ENCODE measurements at regions not wholly inside any gene's neighbourhood (a gene's known extent, or its start where the extent isn't known, plus 50 kb on each side); places are given as distances from the start of the nearest gene placed in this dataset.
A peak's percentile ranks its signal among the peaks of the same experiment; 100 is the strongest.

GRCh38 chr2:207465894-207466293 is 63.9 kb upstream of the CREB1 start:
- DNase-seq: no peak

DNA sequence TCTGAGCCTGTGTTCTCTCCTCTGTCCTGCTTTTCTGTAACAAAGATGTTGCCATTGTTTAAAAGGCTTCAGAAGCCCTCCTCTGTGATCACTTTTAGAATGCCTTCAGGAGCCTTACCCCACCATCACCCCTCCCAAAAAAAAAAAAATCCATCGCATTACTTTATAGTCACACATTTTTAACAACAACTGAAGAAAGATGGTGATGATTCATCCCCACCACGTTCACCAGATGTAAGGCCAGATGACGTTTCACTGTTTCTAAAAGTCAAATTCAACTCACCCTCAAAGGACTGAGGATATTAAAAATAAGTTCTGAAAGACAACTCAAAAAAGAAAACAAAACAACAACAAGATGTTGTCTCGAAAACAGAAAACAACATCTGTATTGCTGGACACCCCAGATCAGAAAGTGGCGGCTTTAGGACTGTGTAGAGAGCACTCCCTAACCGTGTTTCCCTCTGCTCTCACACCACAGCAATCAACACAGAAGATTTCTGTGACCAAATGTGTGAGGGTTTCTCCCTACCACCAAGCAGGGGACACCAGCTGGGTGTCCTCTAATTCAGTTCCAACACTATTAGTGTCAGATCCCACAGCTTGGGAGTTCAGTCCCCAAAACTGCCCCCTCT is 61.9 kb upstream of the CREB1 start:
- DNase-seq: no peak

- no peak for DNase-seq
These were observed 61.3 kb upstream of the CREB1 start for GRCh38 chr2:207468488-207468887.

- no peak for DNase-seq
These were observed 60.3 kb upstream of the CREB1 start for GRCh38 chr2:207469451-207469850.

GRCh38 chr2:207469943-207470729 is 59.6 kb upstream of the CREB1 start:
- DNase-seq: no peak

DNA sequence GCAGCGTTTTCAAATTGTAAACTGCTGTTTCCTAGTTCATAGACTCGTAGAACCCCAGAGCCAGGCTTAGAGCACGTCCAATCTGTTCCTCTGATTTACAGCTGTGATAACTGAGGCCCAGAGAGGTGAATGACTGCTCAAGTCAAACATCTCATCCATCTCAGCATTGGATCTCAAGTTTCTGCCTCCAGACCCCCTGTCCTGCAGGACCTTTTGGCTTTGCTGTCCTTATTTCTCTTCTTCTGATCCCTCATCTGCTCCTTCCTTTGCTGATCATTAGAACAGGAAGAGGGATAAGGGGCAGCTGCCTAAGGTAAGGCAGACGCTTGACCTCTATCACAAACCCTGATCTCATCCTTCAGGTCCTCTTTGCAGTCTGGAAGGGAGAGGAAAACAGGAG is 58.5 kb upstream of the CREB1 start:
- DNase-seq: no peak

- DNase-seq: no peak
These were observed 57.3 kb upstream of the CREB1 start for GRCh38 chr2:207472343-207473048.

DNA sequence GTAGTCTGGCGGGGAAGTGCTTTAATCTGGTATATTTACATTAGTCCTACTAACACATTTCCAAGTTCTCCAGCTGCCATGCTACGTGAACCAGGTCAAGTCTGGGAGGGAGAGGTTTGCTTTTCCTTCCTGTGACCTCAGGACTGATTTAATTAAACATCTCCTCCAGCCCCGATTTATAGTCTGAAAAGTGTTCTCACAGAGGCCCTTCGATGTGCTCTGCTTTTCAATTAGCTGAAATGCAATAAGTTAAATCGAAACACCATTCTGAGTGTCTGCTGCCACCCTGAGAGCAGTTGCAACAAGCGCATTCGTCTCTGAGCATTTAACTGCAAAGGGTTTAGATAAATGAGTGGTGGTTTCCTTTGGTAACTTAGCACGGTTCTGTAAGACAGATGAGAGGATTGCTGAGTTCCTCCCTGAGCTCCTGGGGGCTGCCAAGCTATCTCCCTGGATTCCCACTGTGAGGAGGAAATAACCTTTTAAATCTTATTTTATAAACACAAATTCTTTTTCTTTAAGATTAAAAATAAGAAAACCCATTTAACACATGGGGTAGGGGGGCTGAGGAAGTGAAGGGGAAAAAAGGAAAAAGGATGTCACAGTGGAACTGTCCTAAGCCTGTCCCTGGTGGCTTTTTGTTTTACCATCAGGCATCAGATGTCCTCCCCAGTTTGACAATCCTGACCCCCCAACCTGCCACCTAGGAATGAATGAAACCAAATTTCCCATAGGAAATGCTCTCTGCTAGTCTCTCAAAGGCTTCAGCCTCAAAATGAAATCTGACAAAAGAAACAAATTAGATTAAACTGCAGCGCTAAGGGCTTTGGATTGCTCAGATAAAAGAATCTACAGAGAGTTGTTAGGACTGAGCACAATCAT is 56.5 kb upstream of the CREB1 start:
- peak; percentile 38 for DNase-seq

DNA sequence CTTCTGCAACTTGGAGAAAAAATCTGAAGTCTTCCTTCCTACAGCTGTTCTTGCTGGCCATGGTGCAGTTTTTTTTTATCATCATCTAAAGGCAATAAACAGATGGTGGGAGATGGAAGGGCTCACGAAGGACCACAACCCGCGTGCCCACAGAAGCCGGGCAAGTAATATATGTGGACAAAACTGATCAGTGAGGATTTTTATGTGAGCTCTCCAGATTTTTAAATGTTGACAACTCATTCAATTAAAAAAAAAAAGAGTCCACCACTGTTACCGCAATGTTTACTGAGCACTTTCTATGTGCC is 55.9 kb upstream of the CREB1 start:
- no peak for DNase-seq

GRCh38 chr2:207474863-207475485 is 54.8 kb upstream of the CREB1 start:
- peak; percentile 76 for DNase-seq

GRCh38 chr2:207475546-207475945 is 54.2 kb upstream of the CREB1 start:
- DNase-seq: no peak

- DNase-seq: no peak
These were observed 51.9 kb upstream of the CREB1 start for GRCh38 chr2:207477896-207478295.

GRCh38 chr2:207478572-207478971 is 51.2 kb upstream of the CREB1 start:
- no peak for DNase-seq

- no peak for DNase-seq
These were observed 50.5 kb upstream of the CREB1 start for GRCh38 chr2:207479198-207479785.
